ENCODE measurements at regions not wholly inside any gene's neighbourhood (a gene's known extent, or its start where the extent isn't known, plus 50 kb on each side); places are given as distances from the start of the nearest gene placed in this dataset.

- TF ChIP-seq CTCF (IDR thresholded peaks at IDR 0.05; ENCODE audit: control extremely low read depth in 1 of 3, insufficient read depth in 1 of 3, low read depth in 1 of 3, low read length in 3 of 3), result no peak
- TF ChIP-seq BRCA1 (IDR thresholded peaks at IDR 0.05; ENCODE audit: low read depth, low read length), result no peak
- TF ChIP-seq SP2 (IDR thresholded peaks at IDR 0.05; ENCODE audit: low read length), result no peak
- no peak for TF ChIP-seq GTF2F1 (IDR thresholded peaks at IDR 0.05; ENCODE audit: borderline replicate concordance, low read depth, low read length)
- TF ChIP-seq JUN (IDR thresholded peaks at IDR 0.05; ENCODE audit: low read depth, low read length), result no peak
- TF ChIP-seq RFX5 (IDR thresholded peaks at IDR 0.05; ENCODE audit: borderline replicate concordance, low read depth, low read length), result no peak
- no peak for TF ChIP-seq JUND (IDR thresholded peaks at IDR 0.05; ENCODE audit: low read length)
Measured at GRCh38 chr6:137755284-137755683, 111.8 kb upstream of the TNFAIP3 start (continued).

All from H1 (cell line).